GM12878 (cell line): ENCODE measurements at regions not wholly inside any gene's neighbourhood (a gene's known extent, or its start where the extent isn't known, plus 50 kb on each side); places are given as distances from the start of the nearest gene placed in this dataset.

Experiments used
- EP300 ChIP-seq, 2 experiments: fragments of 150-350 bp in 1 of 2; IDR thresholded peaks; 2 replicates each; pipeline ENCODE4 v1.6.1; 2011 to 2012; ENCODE audit warnings: low read depth in 2 of 2, low read length in 2 of 2, borderline replicate concordance in 1 of 2, improper control_type of control experiment in 1 of 2, inconsistent platforms in 1 of 2; ENCODE audit not compliant: control insufficient read depth in 1 of 2
- EZH2 ChIP-seq: IDR thresholded peaks from 2 replicates; pipeline ENCODE4 v1.6.1; 2012; ENCODE audit warnings: low read depth, mild to moderate bottlenecking, control low read depth, inconsistent platforms, low read length, borderline replicate concordance; ENCODE audit not compliant: control insufficient read depth
- HCFC1 ChIP-seq: fragments of 150-350 bp; IDR thresholded peaks from 2 replicates; pipeline ENCODE4 v1.6.1; 2014; ENCODE audit warnings: low read length
- JUND ChIP-seq: IDR thresholded peaks from 2 replicates; pipeline ENCODE4 v1.6.1; 2012; ENCODE audit warnings: low read depth, mild to moderate bottlenecking, low read length, improper control_type of control experiment, moderate library complexity
- MXI1 ChIP-seq: fragments of 150-350 bp; IDR thresholded peaks from 2 replicates; pipeline ENCODE4 v1.6.1; 2011; ENCODE audit warnings: low read depth, mild to moderate bottlenecking, inconsistent platforms, low read length, improper control_type of control experiment
- MYC ChIP-seq: IDR thresholded peaks from 2 replicates; pipeline ENCODE4 v1.6.1; 2011; ENCODE audit warnings: mild to moderate bottlenecking, low read length, moderate library complexity, inconsistent platforms; ENCODE audit not compliant: insufficient read depth, insufficient replicate concordance, insufficient read length, severe bottlenecking
- RAD21 ChIP-seq: IDR thresholded peaks from 2 replicates; pipeline ENCODE4 v1.6.1; 2011; ENCODE audit warnings: mild to moderate bottlenecking, low read depth, low read length, moderate library complexity; ENCODE audit not compliant: insufficient read depth
- SIX5 ChIP-seq: IDR thresholded peaks from 2 replicates; pipeline ENCODE4 v1.6.1; 2011; ENCODE audit warnings: mild to moderate bottlenecking, low read depth, low read length, moderate library complexity; ENCODE audit not compliant: severe bottlenecking
- TF ChIP-seq, protein P1 (sequence below): IDR thresholded peaks from 2 replicates; pipeline ENCODE4 v1.6.1; 2012; ENCODE audit warnings: low read depth, low read length, improper control_type of control experiment

DNA sequence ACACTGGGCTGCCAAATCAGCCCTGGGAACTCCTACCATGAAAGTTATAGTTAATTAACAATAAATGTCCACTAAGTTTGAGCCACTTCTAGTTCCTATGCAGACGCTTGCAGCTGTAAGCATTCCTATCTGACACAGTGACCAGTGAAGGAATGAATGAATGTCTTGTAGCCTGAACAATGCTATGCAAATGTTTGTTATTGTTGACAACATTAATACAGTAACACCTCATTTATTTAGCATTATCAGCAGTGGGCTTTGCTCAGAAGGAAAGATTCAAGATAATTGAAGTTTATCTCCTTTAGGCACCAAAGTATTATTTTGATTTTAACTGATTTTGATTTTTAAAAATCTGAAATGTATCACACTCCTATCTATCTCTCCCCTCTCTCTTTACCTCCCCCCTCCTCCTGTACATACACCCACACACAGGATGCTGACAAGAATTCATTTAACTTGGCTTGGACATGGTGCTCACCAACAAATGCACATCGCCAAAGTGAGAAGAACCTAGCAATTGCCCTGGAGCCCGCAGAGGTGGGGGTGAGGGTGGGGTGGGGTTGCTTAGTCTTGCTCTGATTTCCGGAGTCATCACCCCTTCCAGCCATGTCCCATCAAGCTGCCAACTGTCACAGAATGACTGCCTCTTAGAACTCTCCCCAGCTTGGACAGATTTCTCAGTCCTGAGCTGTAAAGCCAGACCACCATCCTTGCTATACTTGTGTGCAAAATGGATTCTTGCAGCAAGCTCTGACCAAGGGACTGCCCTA lies 215.3 kb upstream of the CSF3R start:
- TF ChIP-seq HCFC1 (no peak), EP300 (IDR thresholded peaks at IDR 0.05; ENCODE audit: borderline replicate concordance in 1 of 2, control insufficient read depth in 1 of 2, low read depth in 2 of 2, low read length in 2 of 2) (no peak), RAD21 (no peak), MXI1 (no peak), EZH2 (no peak), JUND (no peak), SIX5 (no peak), MYC (no peak)
- TF ChIP-seq, protein P1, sequence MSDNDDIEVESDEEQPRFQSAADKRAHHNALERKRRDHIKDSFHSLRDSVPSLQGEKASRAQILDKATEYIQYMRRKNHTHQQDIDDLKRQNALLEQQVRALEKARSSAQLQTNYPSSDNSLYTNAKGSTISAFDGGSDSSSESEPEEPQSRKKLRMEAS = no peak
